Type B pancreatic cell (in vitro differentiated cells): ENCODE measurements at regions not wholly inside any gene's neighbourhood (a gene's known extent, or its start where the extent isn't known, plus 50 kb on each side); places are given as distances from the start of the nearest gene placed in this dataset.

Experiments used
- DNase-seq: peaks from one replicate; pipeline ENCODE4 v3.0.0; 2021; ENCODE audit warnings: mixed read lengths; ENCODE audit not compliant: unreplicated experiment; ENCODE audit errors: extremely low spot score
- H3K27ac Mint-ChIP-seq: 2 replicates; pipeline ENCODE4 v1.8.0; 2021; ENCODE audit warnings: mild to moderate bottlenecking, mixed read lengths
- H3K27me3 Mint-ChIP-seq: 2 replicates; pipeline ENCODE4 v1.8.0; 2021; ENCODE audit warnings: mixed read lengths
- H3K36me3 Mint-ChIP-seq: 2 replicates; pipeline ENCODE4 v1.8.0; 2021; ENCODE audit warnings: mixed read lengths
- H3K4me1 Mint-ChIP-seq: one replicate; pipeline ENCODE4 v1.8.0; 2021; ENCODE audit warnings: mixed read lengths; ENCODE audit not compliant: unreplicated experiment
- H3K4me3 Mint-ChIP-seq: 2 replicates; pipeline ENCODE4 v1.8.0; 2021; ENCODE audit warnings: mild to moderate bottlenecking, mixed read lengths
- H3K9me3 Mint-ChIP-seq: 2 replicates; pipeline ENCODE4 v1.8.0; 2021; ENCODE audit warnings: mixed read lengths
- TF ChIP-seq, protein P1 (sequence below): fragments of 200-600 bp; sonication (generic); conservative IDR thresholded peaks from 2 replicates; pipeline ENCODE4 v1.5.0; 2021; ENCODE audit warnings: antibody characterized with exemption, mild to moderate bottlenecking

DNA sequence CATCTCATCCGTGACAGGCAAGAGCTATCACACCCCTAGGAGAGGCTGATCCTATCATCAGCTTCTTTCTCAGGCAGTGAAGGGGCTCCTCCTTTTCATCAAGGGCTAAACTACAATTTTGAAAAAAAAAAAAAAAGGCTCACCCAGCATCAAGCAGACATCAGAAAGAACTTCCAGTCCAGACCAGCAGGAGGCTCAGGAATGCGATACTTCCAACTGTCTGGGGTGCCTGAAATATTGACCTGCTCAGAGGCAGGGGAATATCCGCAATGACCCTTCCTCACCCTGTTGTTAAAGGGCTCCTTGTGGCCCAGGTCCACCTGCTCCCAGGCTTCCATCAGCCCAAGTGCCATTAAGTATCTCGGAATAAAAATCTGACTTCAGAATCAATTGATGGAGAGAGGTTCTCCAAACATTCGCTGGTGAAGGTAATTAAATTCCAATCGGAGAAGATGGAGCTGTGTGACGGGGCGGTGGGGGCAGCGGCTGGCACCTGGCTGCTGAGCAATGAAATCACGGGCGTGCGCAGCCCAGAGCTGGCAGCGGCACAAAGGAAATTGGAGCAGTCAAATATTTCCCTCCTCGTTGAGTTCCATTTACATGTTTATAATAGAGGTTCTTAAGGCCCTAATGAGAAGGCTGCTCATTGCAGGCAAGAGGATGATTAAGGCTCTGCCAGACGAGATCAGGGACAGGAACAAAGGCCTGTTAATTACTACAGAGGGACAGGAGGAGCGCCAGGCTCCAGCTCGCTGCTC is 69.0 kb upstream of the THY1 start:
- DNase-seq: no peak
- H3K36me3 Mint-ChIP-seq: no peaks in the 10 kb centered on the region

DNA sequence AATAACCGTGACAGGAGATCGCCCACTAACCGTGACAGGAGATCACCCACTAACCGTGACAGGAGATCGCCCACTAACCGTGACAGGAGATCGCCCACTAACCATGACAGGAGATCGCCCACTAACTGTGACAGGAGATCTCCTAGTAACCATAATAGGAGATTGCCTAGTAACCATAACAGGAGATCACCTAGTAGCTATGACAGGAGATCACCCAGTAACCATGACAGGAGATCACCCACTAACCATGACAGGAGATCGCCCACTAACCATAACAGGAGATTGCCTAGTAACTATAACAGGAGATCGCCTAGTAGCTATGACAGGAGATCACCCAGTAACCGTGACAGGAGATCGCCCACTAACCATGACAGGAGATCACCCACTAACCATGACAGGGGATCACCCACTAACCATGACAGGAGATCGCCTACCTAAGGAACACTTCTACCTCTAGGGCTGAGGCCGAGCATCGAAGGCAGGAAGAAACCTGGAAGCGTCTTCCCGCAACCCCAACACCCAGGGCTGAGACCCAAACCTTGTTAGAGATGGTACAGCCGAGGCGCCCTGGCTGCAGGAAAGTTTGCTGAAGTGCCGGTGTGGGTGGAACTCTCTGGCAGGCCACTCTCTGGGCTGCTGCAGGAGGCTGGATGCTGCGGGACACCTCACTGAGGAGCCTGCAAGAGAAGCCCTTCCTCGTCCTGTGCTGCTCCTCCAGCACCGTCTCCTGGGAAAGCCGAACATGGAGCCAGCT is 67.5 kb upstream of the THY1 start:
- peaks cover 60% of the 10 kb centered on the region for H3K27me3 Mint-ChIP-seq
- TF ChIP-seq, protein P1, sequence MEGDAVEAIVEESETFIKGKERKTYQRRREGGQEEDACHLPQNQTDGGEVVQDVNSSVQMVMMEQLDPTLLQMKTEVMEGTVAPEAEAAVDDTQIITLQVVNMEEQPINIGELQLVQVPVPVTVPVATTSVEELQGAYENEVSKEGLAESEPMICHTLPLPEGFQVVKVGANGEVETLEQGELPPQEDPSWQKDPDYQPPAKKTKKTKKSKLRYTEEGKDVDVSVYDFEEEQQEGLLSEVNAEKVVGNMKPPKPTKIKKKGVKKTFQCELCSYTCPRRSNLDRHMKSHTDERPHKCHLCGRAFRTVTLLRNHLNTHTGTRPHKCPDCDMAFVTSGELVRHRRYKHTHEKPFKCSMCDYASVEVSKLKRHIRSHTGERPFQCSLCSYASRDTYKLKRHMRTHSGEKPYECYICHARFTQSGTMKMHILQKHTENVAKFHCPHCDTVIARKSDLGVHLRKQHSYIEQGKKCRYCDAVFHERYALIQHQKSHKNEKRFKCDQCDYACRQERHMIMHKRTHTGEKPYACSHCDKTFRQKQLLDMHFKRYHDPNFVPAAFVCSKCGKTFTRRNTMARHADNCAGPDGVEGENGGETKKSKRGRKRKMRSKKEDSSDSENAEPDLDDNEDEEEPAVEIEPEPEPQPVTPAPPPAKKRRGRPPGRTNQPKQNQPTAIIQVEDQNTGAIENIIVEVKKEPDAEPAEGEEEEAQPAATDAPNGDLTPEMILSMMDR: no peak
- no peaks in the 10 kb centered on the region for H3K9me3 Mint-ChIP-seq
- no peaks in the 10 kb centered on the region for H3K4me1 Mint-ChIP-seq
- H3K4me3 Mint-ChIP-seq: no peak overlapping the region
- H3K36me3 Mint-ChIP-seq: no peaks in the 10 kb centered on the region
- H3K27ac Mint-ChIP-seq: no peak overlapping the region
- no peak for DNase-seq

More for the DNA sequence above, 69.0 kb upstream of the THY1 start:
- Mint-ChIP-seq H3K9me3 (no peaks in the 10 kb centered on the region), H3K27me3 (peaks cover 57% of the 10 kb centered on the region), H3K4me1 (no peaks in the 10 kb centered on the region), H3K27ac (no peak overlapping the region), H3K4me3 (no peak overlapping the region)
- TF ChIP-seq, protein P1: peak; percentile 66

DNA sequence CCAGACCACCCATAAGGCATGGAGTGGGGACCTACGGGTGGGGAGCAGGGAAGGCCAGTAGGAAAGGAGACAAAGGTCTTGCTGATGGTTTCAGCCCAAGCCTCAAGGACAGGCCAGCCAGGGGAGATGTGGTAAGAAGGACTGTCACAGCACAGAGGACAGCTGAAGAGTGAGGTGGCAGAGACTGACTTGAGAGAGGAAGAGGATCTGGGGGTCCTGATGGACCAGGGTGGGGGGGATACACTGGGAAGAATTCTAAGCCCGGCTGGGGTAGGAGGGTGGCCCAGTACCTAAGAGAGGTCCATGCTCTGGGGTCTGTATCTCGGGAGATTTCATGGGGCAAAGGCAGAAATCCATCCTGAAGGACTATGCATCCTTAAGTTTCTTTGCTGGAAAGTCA is 66.1 kb upstream of the THY1 start:
- Mint-ChIP-seq H3K27ac (no peak overlapping the region), H3K27me3 (peaks cover 64% of the 10 kb centered on the region), H3K36me3 (no peaks in the 10 kb centered on the region), H3K4me3 (no peak overlapping the region), H3K4me1 (no peaks in the 10 kb centered on the region), H3K9me3 (no peaks in the 10 kb centered on the region)
- TF ChIP-seq, protein P1: no peak
- DNase-seq: no peak

DNA sequence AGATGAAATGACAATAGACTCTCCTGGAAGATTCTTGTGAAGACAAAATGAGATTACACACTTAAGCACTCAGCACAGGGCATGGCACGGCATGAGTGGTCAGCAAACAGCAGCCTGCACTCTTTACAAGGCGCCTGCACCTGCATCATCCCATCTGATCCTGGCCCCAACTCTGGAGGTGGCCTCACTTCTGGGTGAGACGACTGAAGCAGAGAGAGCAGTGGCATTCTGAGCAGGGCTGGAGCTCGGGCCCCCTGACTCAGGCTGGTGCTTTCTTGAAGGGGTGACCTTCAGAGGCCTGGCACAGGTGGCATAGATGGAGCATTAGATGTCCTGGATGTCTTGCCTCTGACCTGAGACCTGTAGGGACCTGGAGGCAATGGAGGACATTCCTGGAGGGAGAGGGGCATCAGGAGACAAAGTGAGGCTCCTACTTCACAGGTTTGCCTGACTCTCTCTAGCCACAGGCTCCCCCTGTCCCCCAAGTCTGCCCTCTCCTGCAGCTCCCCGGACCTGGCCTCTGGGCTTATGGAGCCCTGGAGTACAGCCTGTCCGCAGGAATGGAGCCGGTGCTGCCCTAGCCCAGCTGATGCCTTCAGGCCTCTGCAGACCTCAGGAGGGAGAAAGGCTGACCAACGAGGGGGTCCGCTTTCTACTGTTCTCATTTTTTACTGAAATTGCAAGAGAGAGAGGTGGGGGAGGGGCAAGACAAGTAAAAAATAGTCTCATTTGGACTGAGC is 65.5 kb upstream of the THY1 start:
- no peaks in the 10 kb centered on the region for H3K36me3 Mint-ChIP-seq
- no peaks in the 10 kb centered on the region for H3K9me3 Mint-ChIP-seq
- TF ChIP-seq, protein P1: no peak
- DNase-seq: peak; percentile 42
- no peak overlapping the region for H3K4me3 Mint-ChIP-seq
- H3K27me3 Mint-ChIP-seq: peaks cover 60% of the 10 kb centered on the region
- no peaks in the 10 kb centered on the region for H3K4me1 Mint-ChIP-seq
- no peak overlapping the region for H3K27ac Mint-ChIP-seq

DNA sequence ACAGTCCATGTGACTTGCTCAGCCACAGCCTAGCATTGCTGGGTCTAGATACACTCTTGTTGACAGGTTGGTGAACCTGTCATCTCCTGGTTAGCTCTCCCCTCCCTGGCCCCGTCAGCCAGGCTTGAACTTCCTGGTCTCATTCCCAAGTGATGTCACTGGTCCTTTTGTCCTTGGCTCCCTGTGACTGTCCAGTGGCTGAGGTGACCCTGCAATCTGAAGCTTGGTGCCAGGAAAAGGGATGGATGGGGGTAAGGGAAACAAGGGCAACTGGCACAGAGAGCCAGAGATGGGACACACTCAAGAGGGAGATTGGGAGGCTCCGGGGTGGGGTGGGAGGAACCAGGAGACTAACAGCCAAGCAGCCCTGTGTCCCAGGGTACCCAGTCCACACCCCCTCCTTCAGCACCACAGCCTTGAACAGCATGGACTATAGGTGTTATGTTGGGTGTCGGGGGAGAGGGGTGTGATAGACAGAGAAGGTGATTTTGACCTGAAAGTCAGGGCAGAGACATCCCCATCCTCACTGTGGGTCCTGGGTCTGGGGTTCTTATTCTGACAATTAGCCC is 63.8 kb upstream of the THY1 start:
- H3K9me3 Mint-ChIP-seq: no peaks in the 10 kb centered on the region
- no peak overlapping the region for H3K4me3 Mint-ChIP-seq
- TF ChIP-seq, protein P1: no peak
- H3K4me1 Mint-ChIP-seq: no peaks in the 10 kb centered on the region
- peaks cover 56% of the 10 kb centered on the region for H3K27me3 Mint-ChIP-seq
- no peaks in the 10 kb centered on the region for H3K36me3 Mint-ChIP-seq
- peak; percentile 48 for DNase-seq
- H3K27ac Mint-ChIP-seq: no peak overlapping the region
